ENCODE measurements at regions not wholly inside any gene's neighbourhood (a gene's known extent, or its start where the extent isn't known, plus 50 kb on each side); places are given as distances from the start of the nearest gene placed in this dataset.

- DNase-seq (ENCODE audit: low read depth), result no peak
- no peak overlapping the region for H3K4me3 ChIP-seq (ENCODE audit: low read depth, low read length)
- no peak for TF ChIP-seq CTCF (conservative IDR thresholded peaks at IDR 0.05; ENCODE audit: low read depth, low read length)
These were observed 807.7 kb upstream of the SALL3 start for GRCh38 chr18:78171954-78172353.

GRCh38 chr18:78174737-78175136 lies 804.9 kb upstream of the SALL3 start:
- no peak overlapping the region for H3K4me3 ChIP-seq (ENCODE audit: low read depth, low read length)
- TF ChIP-seq CTCF (conservative IDR thresholded peaks at IDR 0.05; ENCODE audit: low read depth, low read length), result no peak
- DNase-seq (ENCODE audit: low read depth), result no peak

GRCh38 chr18:78178812-78179211 lies 800.8 kb upstream of the SALL3 start:
- H3K4me3 ChIP-seq (ENCODE audit: low read depth, low read length), result no peak overlapping the region
- TF ChIP-seq CTCF (conservative IDR thresholded peaks at IDR 0.05; ENCODE audit: low read depth, low read length), result no peak
- no peak for DNase-seq (ENCODE audit: low read depth)

GRCh38 chr18:78180741-78181140 lies 798.9 kb upstream of the SALL3 start:
- H3K4me3 ChIP-seq (ENCODE audit: low read depth, low read length), result no peak overlapping the region
- TF ChIP-seq CTCF (conservative IDR thresholded peaks at IDR 0.05; ENCODE audit: low read depth, low read length), result no peak
- DNase-seq (ENCODE audit: low read depth), result no peak

- no peak for DNase-seq (ENCODE audit: low read depth)
- H3K4me3 ChIP-seq (ENCODE audit: low read depth, low read length), result no peak overlapping the region
- no peak for TF ChIP-seq CTCF (conservative IDR thresholded peaks at IDR 0.05; ENCODE audit: low read depth, low read length)
These were observed 795.8 kb upstream of the SALL3 start for GRCh38 chr18:78183815-78184214.

GRCh38 chr18:78191276-78191675 lies 788.3 kb upstream of the SALL3 start:
- no peak for TF ChIP-seq CTCF (conservative IDR thresholded peaks at IDR 0.05; ENCODE audit: low read depth, low read length)
- H3K4me3 ChIP-seq (ENCODE audit: low read depth, low read length), result no peak overlapping the region
- no peak for DNase-seq (ENCODE audit: low read depth)

GRCh38 chr18:78192054-78192453 lies 787.6 kb upstream of the SALL3 start:
- no peak for TF ChIP-seq CTCF (conservative IDR thresholded peaks at IDR 0.05; ENCODE audit: low read depth, low read length)
- no peak for DNase-seq (ENCODE audit: low read depth)
- no peak overlapping the region for H3K4me3 ChIP-seq (ENCODE audit: low read depth, low read length)
